ENCODE measurements at regions not wholly inside any gene's neighbourhood (a gene's known extent, or its start where the extent isn't known, plus 50 kb on each side); places are given as distances from the start of the nearest gene placed in this dataset.
"Not testable (repeated sequence)": the region's sequence is repeated elsewhere in the genome, so short reads cannot be mapped to it uniquely, and the experiment has no call there.

DNA sequence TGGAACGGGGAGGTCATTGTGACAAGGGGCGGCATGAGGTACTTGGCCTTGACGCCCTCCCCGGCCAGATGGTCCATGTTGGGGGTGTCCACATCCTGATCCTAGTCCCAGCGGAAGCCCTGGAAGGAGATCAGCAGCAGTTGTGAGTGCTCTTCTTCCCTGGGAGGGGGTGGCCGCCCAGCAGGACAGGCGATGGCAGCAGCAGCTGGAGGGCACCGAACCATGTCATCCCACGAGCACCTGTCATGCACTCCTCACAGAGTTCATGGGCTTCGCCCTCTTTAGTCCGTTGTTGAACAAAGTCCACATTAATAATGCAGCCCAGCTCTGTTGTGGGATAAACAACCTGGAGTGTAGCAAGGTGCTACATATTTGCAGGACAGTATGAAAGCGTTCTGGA is 130.7 kb downstream of the UNC93B1 start:
- not testable (repeated sequence) for DNase-seq (ENCODE audit: low read depth)

DNA sequence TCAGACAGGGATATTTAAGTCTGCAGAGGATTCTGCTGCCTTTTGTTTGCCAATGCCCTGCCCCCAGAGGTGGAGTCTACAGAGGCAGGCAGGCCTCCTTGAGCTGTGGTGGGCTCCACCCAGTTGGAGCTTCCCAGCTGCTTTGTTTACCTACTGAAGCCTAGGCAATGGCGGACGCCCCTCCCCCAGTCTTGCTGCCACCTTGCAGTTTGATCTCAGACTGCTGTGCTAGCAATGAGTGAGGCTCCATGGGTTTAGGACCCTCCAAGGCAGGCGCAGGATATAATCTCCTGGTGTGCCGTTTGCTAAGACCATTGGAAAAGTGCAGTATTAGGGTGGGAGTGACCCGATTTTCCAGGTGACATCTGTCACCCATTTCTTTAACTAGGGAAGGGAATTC is 132.7 kb downstream of the UNC93B1 start:
- DNase-seq (ENCODE audit: low read depth), result not testable (repeated sequence)

DNA sequence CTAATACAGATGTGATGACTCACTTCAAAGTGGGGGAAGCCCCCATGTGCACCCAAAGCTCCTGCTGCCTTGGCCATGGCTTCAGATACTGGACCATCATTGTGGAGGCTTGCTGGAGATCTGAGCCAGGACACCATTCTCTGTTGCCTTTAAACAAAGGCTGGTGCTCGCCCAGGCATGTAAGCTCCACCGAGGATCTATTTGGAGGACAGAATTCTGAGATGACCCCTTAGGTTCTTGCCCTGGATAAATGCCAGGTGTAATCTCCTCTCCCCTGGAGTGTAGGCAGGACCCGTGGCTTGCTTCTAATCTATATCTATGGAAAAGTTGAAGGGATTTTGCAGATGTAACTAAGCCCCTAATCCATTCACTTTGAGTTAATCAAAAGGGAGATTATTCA is 141.0 kb downstream of the UNC93B1 start:
- not testable (repeated sequence) for DNase-seq (ENCODE audit: low read depth)

DNA sequence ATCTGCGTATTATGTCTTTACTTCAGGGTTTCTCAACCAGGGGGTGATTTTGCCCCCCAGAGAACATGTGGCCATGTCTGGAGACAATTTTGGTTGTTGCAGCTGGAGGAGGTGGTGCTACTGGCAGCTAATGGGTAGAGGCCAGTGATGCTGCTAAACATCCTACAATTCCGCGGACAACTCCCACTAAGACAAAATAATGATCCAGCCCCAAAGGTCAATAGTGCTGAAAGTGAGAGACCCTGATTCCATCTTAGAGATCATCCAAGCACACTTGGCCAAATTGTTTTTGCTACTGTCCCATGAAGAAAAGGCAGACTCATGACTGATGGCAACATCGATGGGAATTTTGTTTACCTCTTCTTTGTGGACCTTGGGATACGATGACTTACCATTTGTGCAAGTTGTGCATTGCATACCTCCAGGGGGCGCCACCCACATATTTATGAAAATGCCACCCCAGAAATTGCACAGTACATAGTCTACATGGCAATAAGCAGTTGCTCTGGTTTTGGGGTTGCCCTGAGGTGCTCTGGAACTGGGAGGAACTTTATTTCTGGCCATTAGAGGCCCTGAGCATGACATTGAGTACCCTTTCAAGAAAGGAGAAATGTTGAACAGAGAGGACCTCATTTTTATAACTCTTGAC is 144.3 kb downstream of the UNC93B1 start:
- peak; percentile 39 for DNase-seq (ENCODE audit: low read depth)

DNA sequence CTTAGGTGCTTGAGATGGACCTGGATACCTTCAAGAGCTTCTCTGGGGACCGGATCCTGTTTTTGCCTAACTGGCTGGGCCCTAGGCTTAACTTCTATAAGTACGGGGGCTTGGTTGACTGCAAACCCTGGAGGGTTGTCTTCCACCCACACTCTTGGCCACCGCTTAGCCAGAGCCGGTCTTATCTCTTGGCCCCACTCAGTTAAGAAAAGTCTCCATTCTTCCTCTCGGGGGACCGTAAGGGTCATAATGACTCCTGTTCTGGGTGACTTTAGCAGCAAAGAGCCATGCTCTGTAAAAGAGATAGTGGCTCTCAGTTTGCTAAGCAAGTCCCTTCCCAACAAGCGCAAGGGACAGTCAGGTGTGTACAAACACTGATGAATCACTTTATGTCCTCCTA is 153.2 kb downstream of the UNC93B1 start:
- not testable (repeated sequence) for DNase-seq (ENCODE audit: low read depth)

DNA sequence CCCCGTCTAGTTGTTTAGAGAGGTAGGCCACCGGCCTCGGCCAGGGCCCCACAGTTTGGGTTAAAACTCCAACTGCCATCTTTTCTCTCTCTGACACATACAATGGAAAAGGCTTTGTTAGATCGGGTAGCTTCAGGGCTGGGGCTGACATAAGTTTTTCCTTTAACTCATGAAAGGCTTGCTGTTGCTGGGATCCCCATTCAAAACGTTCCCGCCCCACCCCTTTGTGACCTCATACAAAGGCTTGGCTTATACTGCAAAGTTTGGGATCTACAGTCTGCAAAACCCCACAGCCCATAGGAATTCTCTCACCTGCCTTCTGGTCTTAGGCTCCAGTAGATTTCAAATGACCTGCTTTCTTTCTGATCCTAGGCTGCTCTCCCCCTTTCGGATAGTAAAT is 154.1 kb downstream of the UNC93B1 start:
- not testable (repeated sequence) for DNase-seq (ENCODE audit: low read depth)

DNA sequence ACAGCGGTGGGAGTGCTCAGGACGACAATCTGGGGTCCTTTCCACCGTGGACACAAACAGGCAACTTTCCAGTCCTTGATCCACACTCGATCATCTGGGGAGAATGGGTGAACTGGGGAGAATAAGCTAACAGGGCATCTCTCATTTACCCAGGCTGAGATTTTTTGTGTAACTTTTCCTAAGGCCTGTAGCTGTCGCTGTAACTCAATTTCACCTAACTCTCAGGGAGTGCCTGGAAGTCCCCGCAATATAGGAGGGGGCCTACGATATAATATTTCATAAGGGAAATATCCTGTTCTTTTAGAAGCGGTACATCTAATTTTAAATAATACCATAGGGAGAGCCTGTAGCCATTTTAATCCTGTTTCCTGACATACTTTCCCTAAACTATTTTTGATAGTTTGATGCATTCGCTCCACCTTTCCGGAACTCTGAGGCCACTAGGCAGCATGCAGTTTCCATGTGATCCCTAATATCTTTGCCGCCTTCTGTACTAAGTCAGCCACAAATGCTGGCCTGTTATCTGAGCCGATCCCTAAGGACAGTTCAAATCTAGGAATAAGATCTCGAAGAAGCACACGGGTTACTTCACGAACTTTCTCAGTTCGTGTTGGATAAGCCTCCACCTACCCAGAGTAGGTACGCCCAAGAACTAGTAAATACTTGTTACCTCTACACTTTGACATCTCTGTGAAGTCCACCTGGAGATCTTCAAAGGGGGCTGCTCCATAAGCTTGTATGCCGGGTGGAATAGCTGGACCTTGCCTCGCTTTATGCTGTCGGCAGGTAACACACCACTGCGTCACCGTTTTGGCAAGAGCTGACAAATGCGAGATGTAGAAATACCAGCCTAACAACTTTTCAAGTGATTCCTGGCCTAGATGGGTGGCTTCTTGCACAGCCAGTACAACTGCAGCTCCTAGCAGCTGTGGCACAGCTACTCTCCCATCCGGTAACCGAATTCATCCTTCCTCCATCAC is 155.7 kb downstream of the UNC93B1 start:
- DNase-seq (ENCODE audit: low read depth), result not testable (repeated sequence)

DNA sequence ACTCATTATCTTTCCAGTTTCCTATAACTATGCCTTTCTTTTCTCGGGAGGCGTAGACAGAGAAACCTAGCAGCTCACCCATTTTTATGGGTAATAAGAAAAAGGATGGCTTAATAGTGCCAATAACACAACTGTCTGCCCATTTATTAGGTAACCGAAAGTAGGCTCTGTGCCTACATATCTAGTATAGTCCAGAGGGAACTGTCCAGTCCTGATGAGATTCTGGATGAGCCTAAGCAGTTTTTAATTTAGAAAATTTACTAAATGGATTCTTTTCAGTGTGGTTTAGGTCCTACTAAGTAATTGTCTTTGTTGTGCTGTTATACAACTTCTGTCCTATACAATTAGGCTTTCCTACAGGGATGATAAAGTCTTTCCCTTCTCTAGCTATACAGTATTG is 157.6 kb downstream of the UNC93B1 start:
- not testable (repeated sequence) for DNase-seq (ENCODE audit: low read depth)

DNA sequence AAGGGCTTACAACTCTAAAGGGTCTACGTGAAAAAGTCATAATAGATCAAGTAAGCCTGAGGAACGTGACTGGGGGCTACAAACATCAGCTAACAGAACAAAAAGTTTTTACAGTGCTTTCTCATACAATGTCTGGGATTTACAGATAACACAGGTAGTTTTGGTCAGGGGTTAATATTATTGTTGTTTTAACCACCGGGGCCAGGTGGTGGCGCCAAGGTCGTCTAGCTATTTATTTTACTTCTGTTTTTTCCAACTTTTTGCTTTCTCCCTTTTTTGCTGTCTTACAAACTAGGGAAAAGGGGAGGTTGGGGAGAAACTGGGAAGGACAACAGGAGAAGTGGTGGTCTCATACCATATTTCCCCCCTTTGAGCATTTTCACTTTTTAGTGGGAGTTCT is 158.6 kb downstream of the UNC93B1 start:
- DNase-seq (ENCODE audit: low read depth), result not testable (repeated sequence)

DNA sequence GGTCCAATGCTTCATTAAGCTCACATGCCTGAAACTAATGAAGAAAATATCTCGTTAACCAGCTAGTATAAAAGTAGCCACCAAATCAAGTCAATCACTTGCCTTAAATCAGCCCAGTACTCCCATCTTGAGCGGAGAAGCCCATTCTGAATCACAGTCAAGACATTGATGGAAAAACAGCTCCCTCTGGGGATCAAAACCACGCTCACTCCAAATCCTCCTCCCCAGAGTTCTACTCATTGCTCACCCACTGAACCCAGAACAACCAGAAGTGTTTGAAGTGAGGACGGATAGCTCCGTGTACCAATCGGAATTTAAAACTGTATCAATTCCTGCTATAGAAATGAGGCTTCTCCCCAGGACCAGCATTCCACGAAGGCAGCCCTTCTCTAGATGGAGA is 163.3 kb downstream of the UNC93B1 start:
- not testable (repeated sequence) for DNase-seq (ENCODE audit: low read depth)

DNA sequence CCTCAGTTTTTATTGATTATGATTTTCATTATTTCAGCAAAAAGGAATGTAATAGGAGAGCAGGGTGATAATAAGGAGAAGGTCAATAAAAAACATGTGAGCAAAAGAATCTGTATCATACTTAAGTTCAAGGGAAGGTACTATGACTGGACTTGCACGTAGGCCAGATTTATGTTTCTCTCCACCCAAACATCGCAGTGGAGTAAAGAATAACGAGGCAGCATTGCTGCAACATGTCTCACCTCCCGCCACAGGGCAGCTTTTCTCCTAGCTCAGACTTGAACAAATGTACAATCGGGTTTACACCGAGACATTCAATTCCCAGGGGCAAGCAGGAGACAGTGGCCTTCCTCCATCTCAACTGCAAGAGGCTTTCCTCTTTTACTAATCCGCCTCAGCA is 155.7 kb upstream of the ALDH3B2 start:
- not testable (repeated sequence) for DNase-seq (ENCODE audit: low read depth)

DNA sequence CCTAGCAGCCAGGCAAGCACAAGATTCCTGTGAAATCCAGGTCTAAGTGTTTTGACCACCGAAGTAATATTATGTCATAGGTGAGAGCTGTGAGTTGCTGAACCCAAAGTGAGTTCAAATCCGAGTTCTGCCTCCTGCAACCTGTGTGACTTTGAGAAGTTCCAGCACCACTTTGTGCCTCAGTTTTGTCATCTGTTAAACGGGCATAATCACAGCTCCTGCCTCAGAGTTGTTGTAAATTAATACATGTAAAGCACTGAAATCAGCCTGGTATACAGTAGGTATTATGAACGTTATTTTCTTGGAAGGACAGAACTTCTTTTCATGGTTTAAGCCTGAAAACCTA is 152.5 kb upstream of the ALDH3B2 start:
- DNase-seq (ENCODE audit: low read depth), result not testable (repeated sequence)

DNA sequence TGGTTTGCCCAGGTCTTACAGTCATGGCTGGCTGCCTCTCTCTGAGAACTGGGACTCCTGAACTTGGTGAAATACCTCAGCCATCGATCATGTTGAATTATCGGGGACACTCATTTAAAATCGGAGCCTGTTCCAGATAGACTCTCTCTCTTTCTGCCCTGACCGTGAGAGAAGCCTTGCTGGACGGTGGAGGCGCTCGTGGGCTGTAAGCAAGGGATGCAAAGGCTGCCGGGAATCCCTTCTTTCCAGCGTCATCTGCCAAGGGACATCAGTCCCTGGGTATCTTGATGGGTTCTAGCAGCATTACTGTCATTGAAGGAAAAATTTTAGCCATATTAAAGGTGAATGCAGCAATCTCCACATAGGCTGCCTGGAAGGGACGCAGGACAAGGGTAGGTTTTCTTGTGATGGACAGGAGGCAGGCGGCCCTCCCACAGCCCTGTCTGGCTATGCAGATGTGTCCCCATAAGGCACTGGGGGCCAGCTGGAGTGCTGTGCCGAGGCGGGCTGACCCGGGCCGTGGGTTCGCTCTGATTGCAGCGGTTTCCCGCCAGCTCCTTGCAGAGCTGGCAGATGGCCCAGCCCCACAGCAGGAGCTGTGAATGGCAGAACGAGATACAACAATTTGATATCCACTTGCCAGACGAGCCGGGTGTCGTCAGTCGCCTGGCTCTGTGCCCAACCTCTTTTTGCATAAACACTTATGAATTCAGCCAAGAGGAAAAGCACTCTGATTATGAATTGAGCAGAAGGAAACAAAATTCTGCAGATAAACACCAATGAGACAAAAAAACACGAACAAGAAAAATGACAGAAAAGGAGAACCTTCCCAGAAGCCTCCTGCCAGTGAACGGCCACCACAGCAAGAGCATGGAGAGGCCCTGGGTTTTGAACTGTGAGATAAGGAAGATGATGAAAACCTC is 151.9 kb upstream of the ALDH3B2 start:
- DNase-seq (ENCODE audit: low read depth), result not testable (repeated sequence)

DNA sequence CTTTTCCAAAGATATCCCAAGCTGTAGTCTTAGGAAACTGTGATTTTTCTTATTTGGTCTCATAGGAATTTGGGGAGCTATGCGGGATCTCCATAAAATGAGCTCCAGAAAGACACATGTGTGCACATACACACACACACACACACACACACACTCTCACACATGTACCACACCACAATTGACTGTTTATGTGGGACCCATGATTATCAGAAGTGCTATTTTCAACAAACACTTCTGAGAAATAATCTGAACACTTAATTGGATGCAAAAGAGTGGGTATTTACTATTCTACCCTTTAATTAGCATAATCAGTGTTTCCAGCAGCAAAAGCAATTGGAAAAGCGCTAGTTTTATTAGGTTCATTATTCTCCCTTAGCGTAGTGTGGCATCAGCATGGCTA is 150.4 kb upstream of the ALDH3B2 start:
- DNase-seq (ENCODE audit: low read depth), result not testable (repeated sequence)

DNA sequence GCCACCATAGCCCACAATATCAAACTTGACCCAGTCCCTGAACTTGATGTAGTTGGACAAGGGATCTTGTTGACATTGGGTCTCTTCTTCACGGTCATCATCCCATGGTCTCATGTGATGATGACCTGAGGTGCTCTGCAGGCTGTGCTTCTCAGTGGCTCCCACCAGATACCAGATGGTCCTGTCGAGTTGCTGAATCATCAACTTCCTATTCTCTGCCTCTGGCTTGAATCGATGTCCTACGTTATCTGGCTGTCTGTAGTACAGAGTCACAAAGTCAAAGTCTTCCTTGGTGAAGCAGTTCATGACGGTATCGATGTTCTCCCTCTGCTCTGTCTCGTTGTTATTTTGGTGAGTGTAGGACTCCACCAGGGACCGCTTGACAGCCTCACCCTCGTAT is 145.7 kb upstream of the ALDH3B2 start:
- no peak for DNase-seq (ENCODE audit: low read depth)

DNA sequence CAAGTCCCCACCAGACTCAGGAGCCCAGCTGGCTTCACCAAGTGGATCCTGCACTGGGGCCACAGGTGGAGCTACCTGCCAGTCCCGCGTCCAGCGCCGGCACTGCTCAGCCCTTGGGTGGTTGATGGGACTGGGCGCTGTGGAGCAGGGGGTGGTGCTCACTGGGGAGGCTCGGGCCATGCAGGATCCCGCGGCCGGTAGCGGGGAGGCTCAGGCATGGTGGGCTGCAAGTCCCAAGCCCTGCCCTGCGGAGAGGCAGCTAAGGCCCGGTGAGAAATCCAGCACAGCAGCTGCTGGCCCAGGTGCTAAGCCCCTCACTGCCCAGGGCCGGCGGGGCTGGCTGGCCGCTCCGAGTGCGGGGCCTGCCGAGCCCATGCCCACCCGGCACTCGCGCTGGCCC is 143.1 kb upstream of the ALDH3B2 start:
- not testable (repeated sequence) for DNase-seq (ENCODE audit: low read depth)

DNA sequence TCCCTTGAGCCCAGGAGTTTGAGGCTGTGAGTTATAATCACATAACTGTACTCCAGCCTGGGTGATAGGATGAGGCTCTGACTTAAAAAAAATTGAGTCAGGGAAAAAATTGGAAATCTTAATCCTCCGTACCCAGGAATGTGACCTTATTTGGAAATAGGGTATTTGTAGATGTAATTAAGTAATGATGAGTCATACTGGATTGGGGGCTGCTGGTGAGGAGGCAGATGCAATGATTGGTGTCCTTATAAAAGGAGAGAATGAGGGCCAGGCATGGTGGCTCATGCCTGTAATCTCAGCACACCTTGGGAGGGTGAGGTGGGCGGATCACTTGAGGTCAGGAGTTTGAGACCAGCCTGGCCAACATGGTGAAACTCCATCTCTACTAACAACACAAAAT is 134.9 kb upstream of the ALDH3B2 start:
- not testable (repeated sequence) for DNase-seq (ENCODE audit: low read depth)

DNA sequence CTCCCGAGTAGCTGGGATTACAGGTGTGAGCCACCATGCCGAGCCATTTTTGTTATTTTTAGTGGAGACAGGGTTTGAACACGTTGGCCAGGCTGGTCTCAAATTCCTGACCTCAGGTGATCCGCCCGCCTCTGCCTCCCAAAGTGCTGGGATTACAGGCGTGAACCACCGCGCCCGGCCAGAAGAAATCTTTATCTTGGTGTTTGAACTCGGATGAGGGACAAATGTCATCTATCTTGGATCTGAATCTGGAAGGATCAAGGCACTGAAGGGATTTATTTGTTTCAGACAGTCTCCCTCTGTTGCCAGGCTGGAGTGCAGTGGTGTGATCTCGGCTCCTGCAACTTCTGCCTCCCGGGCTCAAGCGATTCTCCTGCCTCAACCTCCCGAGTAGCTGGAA is 133.5 kb upstream of the ALDH3B2 start:
- not testable (repeated sequence) for DNase-seq (ENCODE audit: low read depth)

DNA sequence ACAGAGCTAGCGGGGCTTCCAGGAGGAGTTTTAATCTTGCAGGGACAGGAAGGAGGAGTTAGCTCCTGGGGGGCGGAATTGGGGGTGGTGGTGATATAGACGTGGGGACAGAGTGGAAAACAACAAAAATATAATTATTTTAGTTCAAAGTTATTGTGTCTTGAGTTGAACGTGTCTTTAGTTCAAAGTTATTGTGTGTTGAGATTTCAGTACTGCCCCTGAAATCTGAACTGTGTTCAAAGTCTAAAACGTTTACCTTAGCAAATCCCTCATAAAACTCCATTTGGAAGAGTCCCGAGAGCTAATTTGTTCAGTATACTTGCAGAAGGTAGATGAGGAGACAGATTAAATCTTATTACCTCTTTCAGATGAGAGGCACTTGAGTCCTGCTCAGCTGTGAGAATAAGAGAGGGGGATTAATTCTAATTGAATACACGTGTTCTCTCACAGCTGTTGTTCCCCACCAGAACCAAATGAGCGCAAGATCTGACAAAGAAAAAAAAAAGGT is 132.4 kb upstream of the ALDH3B2 start:
- DNase-seq (ENCODE audit: low read depth), result not testable (repeated sequence)

DNA sequence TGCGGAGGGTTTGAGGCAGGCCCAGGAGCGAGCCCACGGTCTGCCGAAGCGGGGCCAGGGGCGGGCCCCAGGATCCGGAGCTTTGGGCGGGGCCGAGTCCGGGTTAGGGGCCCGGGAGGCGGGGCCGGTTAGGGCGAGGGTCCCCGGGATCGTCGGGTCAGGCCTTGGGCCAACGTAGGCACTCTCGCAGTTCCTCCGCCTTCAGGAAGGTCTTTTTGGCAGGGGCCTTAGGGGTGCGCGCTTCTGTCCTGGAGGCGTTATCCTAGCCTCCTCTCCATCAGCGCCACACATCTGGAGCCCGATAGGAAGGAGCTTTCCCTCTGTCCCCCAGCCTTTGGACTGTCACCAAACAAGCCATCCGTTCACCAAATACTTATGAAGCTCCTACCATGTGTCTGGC is 131.8 kb upstream of the ALDH3B2 start:
- not testable (repeated sequence) for DNase-seq (ENCODE audit: low read depth)

DNA sequence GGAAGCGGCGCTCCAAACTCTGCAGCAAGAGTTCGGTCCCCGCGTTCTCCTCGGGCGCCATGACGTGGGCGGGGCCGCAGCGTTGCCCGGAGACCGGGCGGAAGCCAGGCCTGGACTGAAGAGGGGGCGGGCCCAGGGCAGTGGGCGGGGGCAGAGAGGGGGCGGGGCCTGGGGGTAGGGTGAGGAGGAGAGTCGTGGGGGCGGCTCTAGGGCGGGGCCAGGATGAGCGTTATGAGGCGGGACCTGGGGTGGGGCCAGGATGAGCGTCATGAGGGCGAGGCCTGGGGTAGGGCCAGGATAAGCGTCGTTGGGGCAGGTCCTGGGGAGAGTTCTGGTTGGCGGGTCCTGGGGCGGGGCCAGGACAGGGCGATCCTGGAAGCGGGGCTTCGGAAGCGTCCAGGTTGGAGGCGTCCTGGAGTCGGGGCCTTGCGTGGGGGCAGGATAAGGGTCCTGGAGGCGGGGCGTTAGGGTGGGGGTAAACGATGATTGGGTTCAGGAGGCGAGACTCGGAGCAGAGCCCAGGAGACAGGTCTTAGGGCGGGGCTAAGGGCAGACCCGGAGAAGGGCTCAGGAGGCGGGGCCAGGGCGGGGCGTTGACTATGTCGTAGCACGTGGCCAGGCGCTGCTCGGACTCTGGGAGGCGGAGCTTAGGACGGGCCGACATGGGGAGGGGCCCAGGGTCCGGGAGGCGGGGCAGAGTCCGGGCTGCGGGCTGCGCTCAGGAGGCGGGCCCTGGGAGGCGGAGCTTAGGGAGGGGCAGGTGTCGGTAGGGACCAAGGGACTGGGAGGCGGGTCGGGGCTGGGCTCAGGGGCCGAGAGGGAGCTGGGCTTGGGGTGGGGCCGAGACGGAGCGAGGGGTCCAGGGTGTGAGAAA is 131.1 kb upstream of the ALDH3B2 start:
- DNase-seq (ENCODE audit: low read depth), result peak; percentile 99

Data from activated T-cell treated with anti-CD3 and anti-CD28 coated beads for 24 hours (primary cell).